Karpas-422 (cell line): ENCODE measurements at regions not wholly inside any gene's neighbourhood (a gene's known extent, or its start where the extent isn't known, plus 50 kb on each side); places are given as distances from the start of the nearest gene placed in this dataset.

Experiments
- DNase-seq: peaks from one replicate; pipeline ENCODE4 v3.0.0-alpha.2; 2015
- H2AFZ ChIP-seq: fragments of 200-600 bp; sonication (generic); 2 replicates; pipeline ENCODE4 v1.6.1; 2014; ENCODE audit warnings: antibody characterized with exemption, low read length, mixed read lengths
- H3K27ac ChIP-seq: fragments of 200-600 bp; sonication (generic); 2 replicates; pipeline ENCODE4 v1.5.1; 2014; ENCODE audit warnings: mild to moderate bottlenecking, low read length, moderate library complexity
- H3K27me3 ChIP-seq: fragments of 200-600 bp; sonication (generic); 2 replicates; pipeline ENCODE4 v1.6.1; 2014; ENCODE audit warnings: low read length, mixed read lengths
- H3K36me3 ChIP-seq: fragments of 200-600 bp; sonication (generic); 2 replicates; pipeline ENCODE4 v1.6.1; 2014; ENCODE audit warnings: low read length, mixed read lengths; ENCODE audit not compliant: insufficient read depth
- H3K4me1 ChIP-seq: fragments of 200-600 bp; sonication (generic); 2 replicates; pipeline ENCODE4 v1.6.1; 2014; ENCODE audit warnings: mild to moderate bottlenecking, low read length, mixed read lengths
- H3K4me2 ChIP-seq: fragments of 200-600 bp; sonication (generic); 2 replicates; pipeline ENCODE4 v1.6.1; 2014; ENCODE audit warnings: low read length, low read depth, mild to moderate bottlenecking; ENCODE audit not compliant: poor library complexity, severe bottlenecking
- H3K4me3 ChIP-seq: fragments of 200-600 bp; sonication (generic); 2 replicates; pipeline ENCODE4 v1.5.1; 2014; ENCODE audit warnings: mild to moderate bottlenecking, antibody characterized with exemption, low read length, mixed read lengths
- H3K79me2 ChIP-seq: fragments of 200-600 bp; sonication (generic); 2 replicates; pipeline ENCODE4 v1.6.1; 2014; ENCODE audit warnings: mild to moderate bottlenecking, low read length, mixed read lengths
- H3K9ac ChIP-seq: fragments of 200-600 bp; sonication (generic); 2 replicates; pipeline ENCODE4 v1.6.0; 2014; ENCODE audit warnings: low read length
- H3K9me2 ChIP-seq: fragments of 200-600 bp; sonication (generic), shearing (Covaris generic); replicated peaks from 2 replicates; pipeline ENCODE4 v1.6.0; 2014; ENCODE audit warnings: mild to moderate bottlenecking, low read length, moderate library complexity; ENCODE audit not compliant: insufficient read depth
- H3K9me3 ChIP-seq: fragments of 300-700, 200-600 bp; sonication (generic); 2 replicates; pipeline ENCODE4 v1.6.1; 2014; ENCODE audit warnings: low read length, mixed read lengths
- H4K20me1 ChIP-seq: fragments of 200-600 bp; sonication (generic); 2 replicates; pipeline ENCODE4 v1.6.1; 2014; ENCODE audit warnings: mild to moderate bottlenecking, antibody characterized with exemption, low read length, low read depth; ENCODE audit not compliant: insufficient read depth

DNA sequence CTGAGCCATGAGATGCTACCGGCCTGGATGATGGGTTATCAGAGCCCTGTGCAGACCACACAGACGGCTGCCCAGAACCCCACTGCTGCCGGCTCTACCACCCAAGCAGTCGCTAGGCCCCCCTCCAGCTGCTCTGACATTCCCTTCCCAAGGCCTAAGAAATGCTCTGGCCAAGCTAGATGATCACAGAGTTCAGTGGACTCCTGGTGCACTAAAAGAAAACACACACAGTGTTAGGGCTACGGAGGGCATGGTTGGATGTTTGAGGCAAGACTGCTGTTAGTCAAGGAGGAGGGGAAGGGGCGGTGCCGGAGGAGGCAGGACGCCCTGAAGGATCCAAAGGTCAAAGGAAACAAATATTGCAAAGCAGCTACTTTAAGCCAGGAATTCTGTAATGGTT lies 174.5 kb downstream of the MYCN start:
- no peaks in the 10 kb centered on the region for H3K36me3 ChIP-seq
- no peak overlapping the region for H3K4me2 ChIP-seq
- H2AFZ ChIP-seq: no peak overlapping the region
- no peaks in the 10 kb centered on the region for H3K9me3 ChIP-seq
- no peak overlapping the region for H3K9ac ChIP-seq
- no peak overlapping the region for H3K4me3 ChIP-seq
- H4K20me1 ChIP-seq: no peaks in the 10 kb centered on the region
- no peaks in the 10 kb centered on the region for H3K79me2 ChIP-seq
- no peaks in the 10 kb centered on the region for H3K27me3 ChIP-seq
- no peak for DNase-seq
- no peaks in the 10 kb centered on the region for H3K9me2 ChIP-seq
- H3K27ac ChIP-seq: no peak overlapping the region
- no peaks in the 10 kb centered on the region for H3K4me1 ChIP-seq

DNA sequence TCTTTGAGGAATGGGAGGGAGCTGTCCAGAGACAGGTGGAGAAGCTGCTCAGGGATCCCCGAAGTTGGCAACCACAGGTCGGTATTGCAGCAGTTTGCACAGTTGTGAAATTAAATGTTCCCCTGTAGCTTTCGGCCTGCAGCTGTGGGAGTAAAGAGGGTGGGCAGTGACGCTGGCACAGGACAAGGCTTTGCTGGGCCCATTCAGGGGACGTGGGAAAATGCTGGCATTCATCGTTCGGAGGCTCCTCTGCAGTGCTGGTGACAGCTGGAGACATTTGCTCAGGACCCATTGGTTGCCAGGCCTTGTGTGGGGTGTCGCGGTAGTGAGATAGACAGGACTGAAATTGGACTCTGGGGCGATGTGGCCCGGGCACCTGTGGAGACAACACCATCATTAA lies 173.7 kb downstream of the MYCN start:
- no peaks in the 10 kb centered on the region for H4K20me1 ChIP-seq
- no peak overlapping the region for H3K9ac ChIP-seq
- H3K4me3 ChIP-seq: no peak overlapping the region
- H3K27ac ChIP-seq: no peak overlapping the region
- no peaks in the 10 kb centered on the region for H3K79me2 ChIP-seq
- no peaks in the 10 kb centered on the region for H3K9me2 ChIP-seq
- no peaks in the 10 kb centered on the region for H3K4me1 ChIP-seq
- no peak overlapping the region for H3K4me2 ChIP-seq
- no peaks in the 10 kb centered on the region for H3K9me3 ChIP-seq
- no peak for DNase-seq
- H3K27me3 ChIP-seq: no peaks in the 10 kb centered on the region
- no peaks in the 10 kb centered on the region for H3K36me3 ChIP-seq
- H2AFZ ChIP-seq: no peak overlapping the region

DNA sequence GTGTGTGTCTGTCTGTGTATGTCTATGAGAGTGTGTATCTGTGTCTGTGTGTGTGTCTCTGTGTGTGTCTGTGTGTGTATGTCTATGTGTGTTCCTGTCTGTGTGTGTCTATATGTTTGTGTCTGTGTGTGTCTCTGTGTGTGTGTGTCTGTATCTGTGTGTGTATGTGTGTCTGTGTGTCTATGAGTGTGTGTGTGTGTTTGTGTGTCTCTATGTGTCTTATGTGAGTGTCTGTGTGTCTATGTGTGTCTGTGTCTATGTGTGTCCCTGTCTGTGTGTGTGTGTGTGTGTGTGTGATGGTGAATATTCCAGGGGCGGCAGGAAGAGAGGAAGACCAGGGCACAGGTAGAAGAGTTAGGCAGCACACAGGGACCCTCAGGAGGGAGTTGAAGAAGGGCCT lies 173.2 kb downstream of the MYCN start:
- no peak for DNase-seq
- no peaks in the 10 kb centered on the region for H3K9me3 ChIP-seq
- H3K4me3 ChIP-seq: no peak overlapping the region
- H3K4me1 ChIP-seq: no peaks in the 10 kb centered on the region
- no peaks in the 10 kb centered on the region for H3K36me3 ChIP-seq
- H3K27me3 ChIP-seq: no peaks in the 10 kb centered on the region
- no peak overlapping the region for H3K9ac ChIP-seq
- H3K4me2 ChIP-seq: no peak overlapping the region
- H4K20me1 ChIP-seq: no peaks in the 10 kb centered on the region
- H3K27ac ChIP-seq: no peak overlapping the region
- H3K9me2 ChIP-seq: no peaks in the 10 kb centered on the region
- H3K79me2 ChIP-seq: no peaks in the 10 kb centered on the region
- H2AFZ ChIP-seq: no peak overlapping the region

DNA sequence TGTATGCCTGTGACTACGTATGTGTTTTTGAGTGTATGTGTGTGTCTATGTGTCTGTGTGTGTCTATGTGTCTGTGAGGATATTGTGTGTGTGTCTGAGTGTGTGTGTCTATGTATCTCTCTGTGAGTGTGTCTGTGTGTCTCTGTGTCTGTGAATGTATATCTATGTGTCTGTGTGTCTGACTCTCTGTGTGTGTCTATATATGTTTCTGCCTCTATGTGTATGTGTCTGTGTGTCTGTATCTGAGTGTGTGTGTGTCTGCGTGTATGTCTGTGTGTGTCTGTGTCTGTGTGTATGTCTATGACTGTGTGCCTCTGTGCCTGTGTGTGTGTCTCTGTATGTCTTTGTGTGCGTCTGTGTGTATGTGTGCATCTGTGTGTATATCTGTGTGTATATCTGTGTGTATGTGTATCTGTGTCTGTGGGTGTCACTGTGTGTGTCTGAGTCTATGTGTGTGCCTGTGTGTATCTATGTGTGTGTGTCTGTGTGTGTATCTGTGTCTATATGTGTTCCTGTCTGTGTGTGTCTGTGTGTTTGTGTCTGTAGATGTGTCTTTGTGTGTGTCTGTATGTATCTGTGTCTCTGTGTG lies 172.7 kb downstream of the MYCN start:
- H3K4me3 ChIP-seq: no peak overlapping the region
- no peaks in the 10 kb centered on the region for H3K36me3 ChIP-seq
- H3K9me2 ChIP-seq: no peaks in the 10 kb centered on the region
- H3K4me1 ChIP-seq: no peaks in the 10 kb centered on the region
- no peak overlapping the region for H3K27ac ChIP-seq
- no peak overlapping the region for H3K4me2 ChIP-seq
- H2AFZ ChIP-seq: no peak overlapping the region
- no peaks in the 10 kb centered on the region for H3K27me3 ChIP-seq
- DNase-seq: no peak
- H3K9me3 ChIP-seq: no peaks in the 10 kb centered on the region
- no peak overlapping the region for H3K9ac ChIP-seq
- no peaks in the 10 kb centered on the region for H4K20me1 ChIP-seq
- no peaks in the 10 kb centered on the region for H3K79me2 ChIP-seq

DNA sequence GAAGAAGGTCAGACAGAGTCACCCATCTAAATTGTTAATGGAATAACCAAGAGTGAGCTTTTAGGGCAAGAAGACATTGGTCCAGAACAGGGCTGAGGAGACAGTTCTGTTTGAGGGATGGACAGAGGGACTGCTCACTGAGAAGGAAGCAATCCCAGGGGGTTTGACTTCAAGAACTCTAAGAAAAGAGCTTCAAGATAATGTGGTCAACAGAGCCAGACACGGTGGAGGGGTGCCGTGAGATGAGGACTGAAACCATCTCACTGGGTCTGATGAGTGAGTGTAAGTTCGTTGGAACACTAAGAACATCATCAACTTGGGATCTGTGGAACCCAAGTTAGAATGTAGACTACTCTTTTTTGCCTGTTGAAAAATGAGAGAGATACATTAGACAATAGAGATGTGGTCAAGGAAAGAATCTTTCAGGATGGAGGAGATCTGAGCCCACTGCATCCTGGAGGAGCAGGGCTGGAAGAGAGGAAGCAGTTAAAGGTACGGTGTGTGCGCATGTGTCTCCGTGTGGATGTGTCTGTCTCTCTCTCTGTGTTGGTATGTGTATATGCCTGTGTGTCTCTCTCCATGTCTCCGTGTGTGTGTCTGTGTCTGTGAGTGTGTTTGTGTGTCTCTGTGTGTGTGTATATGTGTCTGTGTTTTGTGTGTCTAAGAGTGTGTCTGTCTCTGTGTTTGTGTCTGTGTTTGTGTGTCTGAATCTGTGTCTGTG lies 172.1 kb downstream of the MYCN start:
- H3K4me2 ChIP-seq: no peak overlapping the region

DNA sequence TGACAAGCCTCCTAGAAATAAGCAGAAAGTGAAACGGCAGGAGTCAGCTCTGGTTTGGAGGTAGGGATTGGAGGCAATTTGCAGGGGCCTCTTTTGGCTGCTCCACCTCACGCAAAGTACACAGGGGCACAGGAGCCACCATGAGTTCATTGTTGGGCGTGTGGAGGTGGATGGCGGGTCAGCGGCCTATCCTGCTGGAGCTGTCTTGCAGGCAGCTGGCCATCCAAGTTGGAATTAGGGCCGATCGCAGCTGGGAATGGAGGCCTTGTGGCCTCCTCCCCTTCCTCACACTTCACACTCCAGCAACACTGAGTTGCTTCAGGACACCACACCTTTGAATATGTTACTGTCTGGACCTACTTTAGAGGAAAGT lies 171.5 kb downstream of the MYCN start:
- Histone ChIP-seq H3K9me3 (no peaks in the 10 kb centered on the region), H3K27ac (no peak overlapping the region), H3K4me2 (no peak overlapping the region), H3K36me3 (no peaks in the 10 kb centered on the region), H3K4me1 (no peaks in the 10 kb centered on the region), H3K79me2 (no peaks in the 10 kb centered on the region), H4K20me1 (no peaks in the 10 kb centered on the region), H3K9me2 (no peaks in the 10 kb centered on the region), H3K27me3 (no peaks in the 10 kb centered on the region), H2AFZ (no peak overlapping the region), H3K9ac (no peak overlapping the region), H3K4me3 (no peak overlapping the region)
- no peak for DNase-seq

More for the DNA sequence above, 172.1 kb downstream of the MYCN start:
- Histone ChIP-seq H3K27ac (no peak overlapping the region), H3K4me1 (no peaks in the 10 kb centered on the region), H3K9me3 (no peaks in the 10 kb centered on the region), H3K36me3 (no peaks in the 10 kb centered on the region), H3K4me3 (no peak overlapping the region), H3K79me2 (no peaks in the 10 kb centered on the region), H3K9me2 (no peaks in the 10 kb centered on the region), H3K27me3 (no peaks in the 10 kb centered on the region), H4K20me1 (no peaks in the 10 kb centered on the region), H3K9ac (no peak overlapping the region), H2AFZ (no peak overlapping the region)
- no peak for DNase-seq

DNA sequence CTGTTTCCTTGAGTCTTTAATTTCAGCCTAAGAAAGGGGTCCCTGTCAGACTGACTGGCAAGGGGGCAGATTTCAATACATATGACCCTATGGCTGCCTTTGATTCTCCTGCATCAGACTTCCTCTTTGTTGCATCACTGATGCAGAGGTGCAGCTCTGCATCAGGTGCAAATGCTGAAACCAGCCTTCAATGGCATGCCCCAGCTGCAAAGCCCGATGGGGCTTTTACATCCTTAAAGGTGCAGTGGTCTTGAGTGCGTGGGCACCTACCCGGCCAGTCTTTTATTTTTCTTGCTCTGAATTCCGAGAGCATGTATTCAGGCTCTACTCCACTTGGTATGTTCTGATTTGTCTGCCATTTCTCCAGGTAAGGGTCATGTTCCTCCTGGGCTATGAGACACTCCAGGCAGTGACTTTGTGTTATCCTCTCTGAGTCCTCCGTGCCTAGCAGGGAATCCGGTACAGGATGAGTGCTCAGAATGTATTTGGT lies 169.5 kb downstream of the MYCN start:
- no peaks in the 10 kb centered on the region for H3K9me2 ChIP-seq
- no peak overlapping the region for H3K9ac ChIP-seq
- H2AFZ ChIP-seq: no peak overlapping the region
- H3K27me3 ChIP-seq: no peaks in the 10 kb centered on the region
- DNase-seq: no peak
- no peaks in the 10 kb centered on the region for H3K4me1 ChIP-seq
- H3K79me2 ChIP-seq: no peaks in the 10 kb centered on the region
- no peaks in the 10 kb centered on the region for H4K20me1 ChIP-seq
- no peak overlapping the region for H3K4me3 ChIP-seq
- no peak overlapping the region for H3K27ac ChIP-seq
- no peaks in the 10 kb centered on the region for H3K36me3 ChIP-seq
- no peak overlapping the region for H3K4me2 ChIP-seq
- H3K9me3 ChIP-seq: no peaks in the 10 kb centered on the region

DNA sequence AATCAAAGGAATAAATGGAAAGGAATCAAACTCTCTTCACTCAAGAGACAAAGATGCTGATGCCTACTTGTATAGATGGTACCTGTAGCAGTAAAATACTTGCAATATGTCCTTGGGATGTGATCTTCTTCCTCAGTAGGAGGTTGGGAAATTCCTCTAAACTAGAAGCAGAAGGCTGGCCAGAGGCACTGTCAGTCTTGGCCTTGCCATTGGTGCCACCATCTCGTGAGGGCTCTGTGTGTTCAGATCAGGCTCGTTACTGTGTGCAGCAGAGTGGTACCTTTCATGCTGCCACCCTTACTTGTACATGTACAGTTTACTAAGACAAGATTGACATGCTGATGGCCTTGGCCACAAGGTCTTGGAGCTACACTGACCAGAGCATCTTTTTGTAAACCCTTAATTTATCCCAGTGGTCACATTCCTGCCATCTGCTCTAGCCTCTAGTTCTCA lies 169.0 kb downstream of the MYCN start:
- H3K4me2 ChIP-seq: no peak overlapping the region

More for the DNA sequence above, 169.0 kb downstream of the MYCN start:
- H3K27ac ChIP-seq: no peak overlapping the region
- no peaks in the 10 kb centered on the region for H3K36me3 ChIP-seq
- H3K9me3 ChIP-seq: no peaks in the 10 kb centered on the region
- DNase-seq: no peak
- H3K4me3 ChIP-seq: no peak overlapping the region
- H3K9ac ChIP-seq: no peak overlapping the region
- no peaks in the 10 kb centered on the region for H3K9me2 ChIP-seq
- H3K79me2 ChIP-seq: no peaks in the 10 kb centered on the region
- H3K4me1 ChIP-seq: no peaks in the 10 kb centered on the region
- no peak overlapping the region for H2AFZ ChIP-seq
- H3K27me3 ChIP-seq: no peaks in the 10 kb centered on the region
- H4K20me1 ChIP-seq: no peaks in the 10 kb centered on the region
